ENCODE measurements at regions not wholly inside any gene's neighbourhood (a gene's known extent, or its start where the extent isn't known, plus 50 kb on each side); places are given as distances from the start of the nearest gene placed in this dataset.
"Not testable (repeated sequence)": the region's sequence is repeated elsewhere in the genome, so short reads cannot be mapped to it uniquely, and the experiment has no call there.

- Histone ChIP-seq H3K4me3 (no peak overlapping the region), H3K4me1 (no peaks in the 10 kb centered on the region), H3K36me3 (no peaks in the 10 kb centered on the region), H3K9me3 (no peaks in the 10 kb centered on the region), H3K27me3 (no peaks in the 10 kb centered on the region), H3K27ac (replicated peaks in 1 of 4) (no peak overlapping the region)
- intact Hi-C loops (cut with DNase I): no loop called here
- 69% methylated on average over 3 of the region's 3 CpGs for WGBS
- DNase-seq (ENCODE audit: extremely low spot score): no peak
- TF ChIP-seq POLR2A (IDR thresholded peaks at IDR 0.05; ENCODE audit: low read depth): no peak
- no peak for TF ChIP-seq POLR2AphosphoS5 (IDR thresholded peaks at IDR 0.05)
- TF ChIP-seq, protein P1, sequence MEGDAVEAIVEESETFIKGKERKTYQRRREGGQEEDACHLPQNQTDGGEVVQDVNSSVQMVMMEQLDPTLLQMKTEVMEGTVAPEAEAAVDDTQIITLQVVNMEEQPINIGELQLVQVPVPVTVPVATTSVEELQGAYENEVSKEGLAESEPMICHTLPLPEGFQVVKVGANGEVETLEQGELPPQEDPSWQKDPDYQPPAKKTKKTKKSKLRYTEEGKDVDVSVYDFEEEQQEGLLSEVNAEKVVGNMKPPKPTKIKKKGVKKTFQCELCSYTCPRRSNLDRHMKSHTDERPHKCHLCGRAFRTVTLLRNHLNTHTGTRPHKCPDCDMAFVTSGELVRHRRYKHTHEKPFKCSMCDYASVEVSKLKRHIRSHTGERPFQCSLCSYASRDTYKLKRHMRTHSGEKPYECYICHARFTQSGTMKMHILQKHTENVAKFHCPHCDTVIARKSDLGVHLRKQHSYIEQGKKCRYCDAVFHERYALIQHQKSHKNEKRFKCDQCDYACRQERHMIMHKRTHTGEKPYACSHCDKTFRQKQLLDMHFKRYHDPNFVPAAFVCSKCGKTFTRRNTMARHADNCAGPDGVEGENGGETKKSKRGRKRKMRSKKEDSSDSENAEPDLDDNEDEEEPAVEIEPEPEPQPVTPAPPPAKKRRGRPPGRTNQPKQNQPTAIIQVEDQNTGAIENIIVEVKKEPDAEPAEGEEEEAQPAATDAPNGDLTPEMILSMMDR (IDR thresholded peaks at IDR 0.05): no peak
- no peak for TF ChIP-seq EP300 (IDR thresholded peaks at IDR 0.05)
Observed at GRCh38 chr6:82118150-82118562, 129.4 kb downstream of the IBTK start.

GRCh38 chr6:82114748-82115147, 132.8 kb downstream of the IBTK start:
- Histone ChIP-seq H3K4me1 (no peaks in the 10 kb centered on the region), H3K27ac (replicated peaks in 1 of 4) (no peak overlapping the region), H3K9me3 (peaks cover 0 to 8% (median 4%) of the 10 kb centered on the region in 4 donors), H3K36me3 (no peaks in the 10 kb centered on the region), H3K4me3 (no peak overlapping the region), H3K27me3 (no peaks in the 10 kb centered on the region)
- TF ChIP-seq, protein P1 (IDR thresholded peaks at IDR 0.05): no peak
- TF ChIP-seq POLR2AphosphoS5 (IDR thresholded peaks at IDR 0.05) (no peak), POLR2A (IDR thresholded peaks at IDR 0.05; ENCODE audit: low read depth) (no peak), EP300 (IDR thresholded peaks at IDR 0.05) (no peak)
- intact Hi-C loops (cut with DNase I): no loop called here
- WGBS: 89% methylated on average over 3 of the region's 3 CpGs
- no peak for DNase-seq (ENCODE audit: extremely low spot score)

GRCh38 chr6:82113231-82113630, 134.3 kb downstream of the IBTK start:
- H3K9me3 ChIP-seq: peaks cover 0 to 9% (median 4%) of the 10 kb centered on the region in 4 donors
- H3K27me3 ChIP-seq: no peaks in the 10 kb centered on the region
- no peaks in the 10 kb centered on the region for H3K4me1 ChIP-seq
- intact Hi-C loops (cut with DNase I): no loop called here
- no peak overlapping the region for H3K27ac ChIP-seq (replicated peaks in 1 of 4)
- H3K36me3 ChIP-seq: no peaks in the 10 kb centered on the region
- H3K4me3 ChIP-seq: no peak overlapping the region
- WGBS: 92% methylated on average over 3 of the region's 3 CpGs
- TF ChIP-seq EP300 (IDR thresholded peaks at IDR 0.05) (no peak), POLR2A (IDR thresholded peaks at IDR 0.05; ENCODE audit: low read depth) (no peak), POLR2AphosphoS5 (IDR thresholded peaks at IDR 0.05) (no peak)
- no peak for DNase-seq (ENCODE audit: extremely low spot score)

DNA sequence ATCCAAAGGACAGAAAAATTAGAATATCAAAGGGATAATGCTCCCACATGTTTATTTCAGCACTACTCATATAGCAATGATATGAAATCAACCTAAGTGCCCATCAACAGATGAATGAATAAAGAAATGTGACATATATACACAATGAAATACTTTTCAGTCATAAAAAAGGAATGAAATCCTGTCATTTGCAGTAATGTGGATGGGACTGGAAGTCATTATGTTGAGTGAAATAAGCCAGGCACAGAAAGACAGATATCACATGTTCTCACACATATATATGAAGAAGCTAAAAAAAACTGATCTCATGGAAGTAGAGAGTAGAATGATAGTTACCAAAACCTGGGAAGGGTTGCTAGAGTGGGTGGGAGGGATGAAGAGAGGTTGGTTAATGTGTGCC, 135.7 kb downstream of the IBTK start:
- no peak for DNase-seq (ENCODE audit: extremely low spot score)
- Histone ChIP-seq H3K36me3 (no peaks in the 10 kb centered on the region), H3K9me3 (peaks cover 0 to 9% (median 4%) of the 10 kb centered on the region in 4 donors), H3K27me3 (no peaks in the 10 kb centered on the region), H3K27ac (replicated peaks in 1 of 4) (no peak overlapping the region), H3K4me1 (no peaks in the 10 kb centered on the region), H3K4me3 (no peak overlapping the region)
- intact Hi-C loops (cut with DNase I): no loop called here
- TF ChIP-seq EP300 (IDR thresholded peaks at IDR 0.05): no peak
- TF ChIP-seq POLR2A (IDR thresholded peaks at IDR 0.05; ENCODE audit: low read depth): no peak
- no peak for TF ChIP-seq POLR2AphosphoS5 (IDR thresholded peaks at IDR 0.05)
- TF ChIP-seq, protein P1 (IDR thresholded peaks at IDR 0.05): no peak

GRCh38 chr6:82111114-82111513, 136.4 kb downstream of the IBTK start:
- H3K9me3 ChIP-seq: peaks cover 0 to 9% (median 4%) of the 10 kb centered on the region in 4 donors
- H3K27me3 ChIP-seq: no peaks in the 10 kb centered on the region
- no peak overlapping the region for H3K4me3 ChIP-seq
- intact Hi-C loops (cut with DNase I): no loop called here
- H3K27ac ChIP-seq (replicated peaks in 1 of 4): no peak overlapping the region
- H3K36me3 ChIP-seq: no peaks in the 10 kb centered on the region
- TF ChIP-seq, protein P1 (IDR thresholded peaks at IDR 0.05): no peak
- TF ChIP-seq POLR2A (IDR thresholded peaks at IDR 0.05; ENCODE audit: low read depth): no peak
- no peak for TF ChIP-seq EP300 (IDR thresholded peaks at IDR 0.05)
- TF ChIP-seq POLR2AphosphoS5 (IDR thresholded peaks at IDR 0.05): no peak
- H3K4me1 ChIP-seq: no peaks in the 10 kb centered on the region
- no peak for DNase-seq (ENCODE audit: extremely low spot score)

DNA sequence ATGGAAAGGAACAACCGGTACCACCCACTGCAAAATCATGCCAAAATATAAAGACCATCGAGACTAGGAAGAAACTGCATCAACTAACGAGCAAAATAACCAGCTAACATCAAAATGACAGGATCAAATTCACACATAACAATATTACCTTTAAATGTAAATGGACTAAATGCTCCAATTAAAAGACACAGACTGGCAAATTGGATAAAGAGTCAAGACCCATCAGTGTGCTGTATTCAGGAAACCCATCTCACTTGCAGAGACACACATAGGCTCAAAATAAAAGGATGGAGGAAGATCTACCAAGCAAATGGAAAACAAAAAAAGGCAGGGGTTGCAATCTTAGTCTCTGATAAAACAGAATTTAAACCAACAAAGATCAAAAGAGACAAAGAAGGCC, 144.4 kb downstream of the IBTK start:
- H3K4me3 ChIP-seq; H3K27ac ChIP-seq (replicated peaks in 1 of 4); H3K27me3 ChIP-seq; H3K9me3 ChIP-seq; intact Hi-C loops (cut with DNase I); DNase-seq (ENCODE audit: extremely low spot score); H3K4me1 ChIP-seq; H3K36me3 ChIP-seq: not testable (repeated sequence)
- 96% methylated on average over 3 of the region's 3 CpGs for WGBS

GRCh38 chr6:82101374-82102114, 146.0 kb downstream of the IBTK start:
- 86% methylated on average over 17 of the region's 23 CpGs for WGBS
- H3K27me3 ChIP-seq; H3K9me3 ChIP-seq; H3K4me3 ChIP-seq; DNase-seq (ENCODE audit: extremely low spot score); H3K4me1 ChIP-seq; intact Hi-C loops (cut with DNase I); H3K27ac ChIP-seq (replicated peaks in 1 of 4); H3K36me3 ChIP-seq: not testable (repeated sequence)

- 93% methylated on average over 1 of the region's 1 CpG for WGBS
- H3K27ac ChIP-seq (replicated peaks in 1 of 4); H3K27me3 ChIP-seq; H3K9me3 ChIP-seq; H3K4me1 ChIP-seq; H3K4me3 ChIP-seq; H3K36me3 ChIP-seq; intact Hi-C loops (cut with DNase I); DNase-seq (ENCODE audit: extremely low spot score): not testable (repeated sequence)
Observed at GRCh38 chr6:82100763-82101162, 146.8 kb downstream of the IBTK start.
